Colonic mucosa (tissue), 4 donors: ENCODE measurements at regions not wholly inside any gene's neighbourhood (a gene's known extent, or its start where the extent isn't known, plus 50 kb on each side); places are given as distances from the start of the nearest gene placed in this dataset.

ENCODE experiments used
- DNase-seq: peaks from one replicate; pipeline ENCODE4 v3.0.0-alpha.2; 2020
- H3K27ac ChIP-seq: fragments of 200-600 bp; one replicate; pipeline ENCODE4 v1.8.0; 2021
- H3K27me3 ChIP-seq: fragments of 200-600 bp; one replicate; pipeline ENCODE4 v1.8.0; 2021
- H3K36me3 ChIP-seq: fragments of 200-600 bp; one replicate; pipeline ENCODE4 v1.8.0; 2021
- H3K4me1 ChIP-seq: fragments of 200-600 bp; one replicate; pipeline ENCODE4 v1.8.0; 2021; ENCODE audit warnings: mild to moderate bottlenecking
- H3K4me3 ChIP-seq: fragments of 200-600 bp; one replicate; pipeline ENCODE4 v1.8.0; 2021
- H3K9ac ChIP-seq, 2 donors: one replicate each; pipeline ENCODE4 v1.7.0; 2013; ENCODE audit warnings: control low read depth in 2 of 2, low read depth in 2 of 2, low read length in 2 of 2
- H3K9me3 ChIP-seq: fragments of 200-600 bp; one replicate; pipeline ENCODE4 v1.8.0; 2021
- intact Hi-C: fragments of 100-400 bp; cut with DNase I; formaldehyde crosslinking; loops from one replicate; pipeline ENCODE4 v1.14.1; 2022
- TF ChIP-seq, protein P1 (sequence below): fragments of 200-600 bp; IDR thresholded peaks from one replicate; pipeline ENCODE4 v1.8.0; 2022; ENCODE audit warnings: antibody characterized with exemption, mild to moderate bottlenecking
- donor health status: healthy.
- donor health status: DM: no; HTN: no; CAD: no.
- donor health status: DM: no; HTN: no; CAD: no.

DNA sequence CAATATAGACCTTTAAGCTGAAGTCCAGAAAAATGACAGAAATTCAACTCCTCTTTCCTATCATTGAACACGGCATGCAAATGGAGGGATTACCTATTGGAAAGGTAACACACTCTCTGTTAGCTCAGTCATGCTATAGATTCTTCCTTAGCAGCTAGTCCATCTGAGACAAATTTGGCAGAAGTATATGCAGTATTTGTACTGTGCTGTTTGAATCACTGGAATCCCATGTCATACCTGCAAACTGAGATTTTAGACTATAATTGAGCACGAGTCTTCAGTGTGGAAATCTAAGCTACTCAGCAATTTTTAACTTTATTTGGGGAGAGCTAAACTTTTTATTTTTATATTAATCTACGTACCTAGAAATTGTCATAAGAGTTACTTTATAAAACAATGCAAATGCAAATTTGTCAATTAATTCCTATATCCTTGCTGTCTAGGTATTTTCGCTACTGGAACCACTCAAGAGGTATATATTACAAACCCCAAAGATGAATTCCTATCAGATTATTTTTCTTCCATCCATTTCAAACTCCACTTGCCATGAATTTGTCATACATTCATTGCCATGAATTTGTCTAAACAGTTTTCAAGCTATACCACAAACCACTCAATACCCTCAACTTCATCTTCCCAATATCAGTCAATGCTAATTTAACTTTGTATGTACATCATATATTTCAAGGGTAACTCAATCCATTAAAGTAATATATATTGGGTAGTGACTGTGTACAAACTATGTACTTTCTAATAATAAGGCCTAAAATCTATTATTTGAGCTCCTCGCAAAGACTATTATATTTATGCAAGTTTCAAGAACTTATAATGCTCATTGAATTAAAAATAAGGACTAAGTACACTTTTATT lies 224.8 kb downstream of the MEF2C start:
- H3K27ac ChIP-seq = no peak overlapping the region
- no peaks in the 10 kb centered on the region for H3K9me3 ChIP-seq
- no peak overlapping the region for H3K4me3 ChIP-seq
- H3K36me3 ChIP-seq = no peaks in the 10 kb centered on the region
- intact Hi-C loops = no loop called here
- TF ChIP-seq, protein P1, sequence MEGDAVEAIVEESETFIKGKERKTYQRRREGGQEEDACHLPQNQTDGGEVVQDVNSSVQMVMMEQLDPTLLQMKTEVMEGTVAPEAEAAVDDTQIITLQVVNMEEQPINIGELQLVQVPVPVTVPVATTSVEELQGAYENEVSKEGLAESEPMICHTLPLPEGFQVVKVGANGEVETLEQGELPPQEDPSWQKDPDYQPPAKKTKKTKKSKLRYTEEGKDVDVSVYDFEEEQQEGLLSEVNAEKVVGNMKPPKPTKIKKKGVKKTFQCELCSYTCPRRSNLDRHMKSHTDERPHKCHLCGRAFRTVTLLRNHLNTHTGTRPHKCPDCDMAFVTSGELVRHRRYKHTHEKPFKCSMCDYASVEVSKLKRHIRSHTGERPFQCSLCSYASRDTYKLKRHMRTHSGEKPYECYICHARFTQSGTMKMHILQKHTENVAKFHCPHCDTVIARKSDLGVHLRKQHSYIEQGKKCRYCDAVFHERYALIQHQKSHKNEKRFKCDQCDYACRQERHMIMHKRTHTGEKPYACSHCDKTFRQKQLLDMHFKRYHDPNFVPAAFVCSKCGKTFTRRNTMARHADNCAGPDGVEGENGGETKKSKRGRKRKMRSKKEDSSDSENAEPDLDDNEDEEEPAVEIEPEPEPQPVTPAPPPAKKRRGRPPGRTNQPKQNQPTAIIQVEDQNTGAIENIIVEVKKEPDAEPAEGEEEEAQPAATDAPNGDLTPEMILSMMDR = no peak
- peaks cover 10% of the 10 kb centered on the region for H3K4me1 ChIP-seq
- peaks cover 25% of the 10 kb centered on the region for H3K27me3 ChIP-seq
- H3K9ac ChIP-seq = no peak overlapping the region
- no peak for DNase-seq

DNA sequence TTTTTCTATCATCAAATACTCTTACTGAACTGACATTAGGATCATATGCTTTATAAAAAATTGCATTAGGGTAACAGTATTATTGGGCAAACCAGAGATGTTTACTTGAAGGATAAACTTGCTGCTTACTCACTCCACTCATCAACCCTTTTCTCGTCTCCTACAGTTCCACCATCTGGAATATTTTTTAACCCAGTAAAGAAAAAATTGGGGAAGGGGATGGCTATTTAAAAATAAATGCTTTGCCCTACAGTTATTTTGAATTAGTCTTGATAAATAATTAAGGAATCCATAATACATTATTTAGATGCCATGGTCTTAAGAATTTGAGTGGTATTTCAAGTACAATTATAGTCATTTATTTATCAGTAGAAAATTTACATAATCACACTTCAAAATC lies 225.8 kb downstream of the MEF2C start:
- Histone ChIP-seq H3K9ac (no peak overlapping the region), H3K4me1 (peaks cover 10% of the 10 kb centered on the region), H3K27ac (no peak overlapping the region), H3K4me3 (no peak overlapping the region), H3K36me3 (no peaks in the 10 kb centered on the region), H3K27me3 (peaks cover 25% of the 10 kb centered on the region), H3K9me3 (no peaks in the 10 kb centered on the region)
- no peak for DNase-seq
- TF ChIP-seq, protein P1 = no peak
- intact Hi-C loops = no loop called here

- H3K36me3 ChIP-seq = no peaks in the 10 kb centered on the region
- peaks cover 18% of the 10 kb centered on the region for H3K27me3 ChIP-seq
- no peak overlapping the region for H3K4me3 ChIP-seq
- peaks cover 10% of the 10 kb centered on the region for H3K4me1 ChIP-seq
- DNase-seq = no peak
- intact Hi-C loops = no loop called here
- TF ChIP-seq, protein P1 = no peak
- no peaks in the 10 kb centered on the region for H3K9me3 ChIP-seq
- no peak overlapping the region for H3K27ac ChIP-seq
- H3K9ac ChIP-seq = no peak overlapping the region
Measured at GRCh38 chr5:88656221-88656950, 226.6 kb downstream of the MEF2C start.

- Histone ChIP-seq H3K27ac (no peak overlapping the region), H3K27me3 (no peaks in the 10 kb centered on the region), H3K9me3 (no peaks in the 10 kb centered on the region), H3K4me1 (no peaks in the 10 kb centered on the region), H3K9ac (no peak overlapping the region), H3K4me3 (no peak overlapping the region), H3K36me3 (no peaks in the 10 kb centered on the region)
- TF ChIP-seq, protein P1 = no peak
- DNase-seq = no peak
- intact Hi-C loops = no loop called here
Measured at GRCh38 chr5:88653471-88653870, 229.5 kb downstream of the MEF2C start.

DNA sequence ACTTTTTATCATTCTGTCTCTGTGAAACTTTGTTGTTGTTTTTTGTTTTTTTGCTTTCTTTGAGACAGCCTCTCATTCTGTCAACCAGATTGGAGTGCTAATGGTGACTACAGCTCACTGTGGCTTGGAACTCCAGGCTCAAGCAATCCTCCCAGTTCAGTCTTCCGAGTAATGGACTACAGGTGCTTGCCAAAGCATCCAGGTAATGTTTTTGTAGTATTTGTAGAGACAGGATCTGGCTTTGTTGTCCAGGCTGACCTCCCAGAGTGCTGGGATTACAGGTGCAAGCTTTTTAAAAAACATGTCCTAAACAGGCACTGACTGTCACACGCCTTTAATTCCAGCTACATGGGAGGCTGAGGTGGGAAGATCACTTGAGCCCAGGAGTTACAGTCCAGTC lies 235.1 kb downstream of the MEF2C start:
- Histone ChIP-seq H3K4me3 (no peak overlapping the region), H3K27ac (no peak overlapping the region), H3K9ac (no peak overlapping the region), H3K9me3 (no peaks in the 10 kb centered on the region), H3K4me1 (no peaks in the 10 kb centered on the region), H3K27me3 (no peaks in the 10 kb centered on the region), H3K36me3 (no peaks in the 10 kb centered on the region)
- no peak for DNase-seq
- TF ChIP-seq, protein P1 = no peak
- intact Hi-C loops = no loop called here
